HepG2 (cell line): ENCODE measurements at regions not wholly inside any gene's neighbourhood (a gene's known extent, or its start where the extent isn't known, plus 50 kb on each side); places are given as distances from the start of the nearest gene placed in this dataset.

Experiments
- ATAC-seq: fragments of 200-7000 bp; cut with Tn5 transposase; 3 replicates; pipeline ENCODE4 v1.9.1; 2020; ENCODE audit warnings: mild to moderate bottlenecking, moderate library complexity
- BruUV-seq: library from RNA; stranded (reverse); fragments of 400-500 nt; replicated peaks from 2 replicates; lab custom pipeline; 2021; lab: Mats Ljungman, UMichigan
- CTCF ChIA-PET: fragments of 300-600 bp; formaldehyde crosslinking; extraction: SDS; loops from one replicate; lab custom pipeline; 2021; ENCODE audit warnings: low total read pairs, inconsistent platforms, low intra/inter-chr PET ratio; lab: Yijun Ruan, JAX
- POLR2A ChIA-PET: fragments of 350-600 bp; sonication (Branson Sonifier 250); formaldehyde crosslinking; loops from one replicate; lab custom pipeline; 2020; ENCODE audit warnings: antibody characterized with exemption, inconsistent platforms; lab: Yijun Ruan, JAX
- DNase-seq: peaks from one replicate; pipeline ENCODE4 v3.0.0-alpha.2; 2015; ENCODE audit warnings: low spot score
- FAIRE-seq: peaks from 3 replicates; lab custom pipeline; 2011; peaks lifted over from hg19 to GRCh38; lab: Jason Lieb, UNC
- H2AFZ ChIP-seq: one replicate; pipeline ENCODE4 v1.6.1; 2011; ENCODE audit warnings: low read length, inconsistent platforms
- H3K27ac ChIP-seq: fragments of 300-600 bp; 3 replicates; pipeline ENCODE4 v1.8.0; 2011; ENCODE audit warnings: mixed run types, mild to moderate bottlenecking, mixed read lengths, low read length, inconsistent platforms; ENCODE audit not compliant: insufficient read depth; ENCODE audit errors: extremely low read length
- H3K27me3 ChIP-seq, 2 experiments: fragments of 200-600 bp in 1 of 2; 2 replicates in 1 of 2; 3 replicates in 1 of 2; pipeline versions ENCODE4 v1.6.0 to v1.8.0; 2011; ENCODE audit warnings: low read length in 2 of 2, mild to moderate bottlenecking in 2 of 2, moderate library complexity in 2 of 2, inconsistent platforms in 1 of 2; ENCODE audit not compliant: insufficient read depth in 2 of 2, control insufficient read depth in 1 of 2
- H3K36me3 ChIP-seq, 2 experiments: fragments of 200-600 bp in 1 of 2; replicated peaks in 1 of 2; 2 replicates in 1 of 2; 3 replicates in 1 of 2; pipeline versions ENCODE4 v1.5.1 to v1.8.0; 2011; ENCODE audit warnings: low read length in 2 of 2, inconsistent platforms in 1 of 2; ENCODE audit not compliant: insufficient read depth in 2 of 2, control insufficient read depth in 1 of 2
- H3K4me1 ChIP-seq: 2 replicates; pipeline ENCODE4 v1.5.1; 2012; ENCODE audit warnings: low read length, inconsistent platforms; ENCODE audit not compliant: insufficient read depth
- H3K4me2 ChIP-seq: 2 replicates; pipeline ENCODE4 v1.6.0; 2011; ENCODE audit warnings: low read depth, low read length, inconsistent platforms
- H3K4me3 ChIP-seq, 3 experiments: fragments of 200-600 bp in 1 of 3; sonication (generic), shearing (Covaris generic) in 1 of 3; replicated peaks in 1 of 3; 2 replicates each; pipeline ENCODE4 v1.5.1; 2011 to 2016; ENCODE audit warnings: low read length in 3 of 3, inconsistent platforms in 2 of 3, low read depth in 2 of 3, mild to moderate bottlenecking in 2 of 3, control low read depth in 1 of 3, mixed read lengths in 1 of 3; ENCODE audit not compliant: insufficient read depth in 1 of 3
- H3K79me2 ChIP-seq: one replicate; pipeline ENCODE4 v1.6.1; 2011; ENCODE audit warnings: low read length, inconsistent platforms; ENCODE audit not compliant: insufficient read depth
- H3K9ac ChIP-seq: 2 replicates; pipeline ENCODE4 v1.6.0; 2011; ENCODE audit warnings: mild to moderate bottlenecking, low read depth, low read length, inconsistent platforms; ENCODE audit not compliant: insufficient read depth
- H3K9me3 ChIP-seq: 2 replicates; pipeline ENCODE4 v1.5.1; 2012; ENCODE audit warnings: mild to moderate bottlenecking, low read length
- H4K20me1 ChIP-seq: 2 replicates; pipeline ENCODE4 v1.6.0; 2011; ENCODE audit warnings: inconsistent platforms, mild to moderate bottlenecking, low read length, moderate library complexity; ENCODE audit not compliant: insufficient read depth
- HDAC6 ChIP-seq: fragments of 200-600 bp; sonication (generic); IDR thresholded peaks from 2 replicates; pipeline ENCODE4 v1.7.0; 2017; ENCODE audit warnings: mild to moderate bottlenecking, antibody characterized with exemption, low read length, low read depth
- MLLT10 ChIP-seq: sonication (generic); formaldehyde crosslinking; IDR thresholded peaks from 2 replicates; pipeline ENCODE4 v1.4.0; 2020; ENCODE audit warnings: missing genetic modification reagents
- PRMT3 ChIP-seq: sonication (generic); formaldehyde crosslinking; IDR thresholded peaks from 2 replicates; pipeline ENCODE4 v1.8.1; 2022; ENCODE audit warnings: low read depth, mild to moderate bottlenecking, moderate library complexity, missing genetic modification reagents, borderline replicate concordance
- SMARCC2 ChIP-seq: fragments of 450-650 bp; IDR thresholded peaks from 2 replicates; pipeline ENCODE4 v1.6.1; 2017; ENCODE audit warnings: antibody characterized with exemption, mild to moderate bottlenecking
- ZNF256 ChIP-seq: sonication (generic); formaldehyde crosslinking; conservative IDR thresholded peaks from 2 replicates; pipeline ENCODE4 v1.4.0; 2020; ENCODE audit warnings: missing genetic modification reagents
- ZNF709 ChIP-seq: sonication (generic); formaldehyde crosslinking; IDR thresholded peaks from 2 replicates; pipeline ENCODE4 v1.5.0; 2020; ENCODE audit warnings: mild to moderate bottlenecking, missing genetic modification reagents
- WGBS: methylation state at CpG from one replicate; pipeline ENCODE4 v1.1.6; 2017; ENCODE audit warnings: low lambda C conversion rate; 5-methylcytosine and 5-hydroxymethylcytosine counted together
- in situ Hi-C: cut with HindIII; loops from 2 replicates; pipeline ENCODE4 v1.10.0; 2017; ENCODE audit warnings: low pct_unique_long_range_greater_than_20kb; ENCODE audit not compliant: extremely low pct_ligation_motif_present
- intact Hi-C: fragments of 100-400 bp; cut with micrococcal nuclease; formaldehyde crosslinking; loops from one replicate; pipeline ENCODE4 v1.10.0; 2022; ENCODE audit not compliant: unreplicated experiment
- TF ChIP-seq, protein P1 (sequence below): sonication (generic); formaldehyde crosslinking; IDR thresholded peaks from 2 replicates; pipeline ENCODE4 v1.9.0; 2022; ENCODE audit warnings: low read depth, missing genetic modification reagents

DNA sequence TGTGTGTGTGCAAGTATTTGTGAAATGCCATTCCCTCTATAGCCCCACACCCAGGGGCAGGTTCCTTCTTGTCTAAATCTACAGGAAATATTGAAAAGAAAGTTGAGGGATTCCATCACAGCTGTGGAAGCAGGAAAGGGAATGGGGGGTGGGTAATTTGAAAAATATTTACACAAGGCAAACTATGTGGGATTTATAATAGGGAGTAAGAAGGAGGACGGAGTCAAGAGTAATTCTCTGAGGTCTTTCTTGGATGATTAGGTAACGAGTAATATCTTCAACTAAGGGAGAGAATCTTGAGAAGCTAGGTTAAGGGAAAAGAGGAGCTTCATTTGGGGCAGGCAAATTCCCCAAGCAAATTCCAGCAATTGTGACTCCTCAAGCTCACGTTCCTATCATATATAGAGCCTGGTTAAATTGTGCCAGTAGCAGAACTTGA is 113.5 kb upstream of the SGK1 start (continued):
- TF ChIP-seq HDAC6 (no peak), ZNF709 (no peak)

DNA sequence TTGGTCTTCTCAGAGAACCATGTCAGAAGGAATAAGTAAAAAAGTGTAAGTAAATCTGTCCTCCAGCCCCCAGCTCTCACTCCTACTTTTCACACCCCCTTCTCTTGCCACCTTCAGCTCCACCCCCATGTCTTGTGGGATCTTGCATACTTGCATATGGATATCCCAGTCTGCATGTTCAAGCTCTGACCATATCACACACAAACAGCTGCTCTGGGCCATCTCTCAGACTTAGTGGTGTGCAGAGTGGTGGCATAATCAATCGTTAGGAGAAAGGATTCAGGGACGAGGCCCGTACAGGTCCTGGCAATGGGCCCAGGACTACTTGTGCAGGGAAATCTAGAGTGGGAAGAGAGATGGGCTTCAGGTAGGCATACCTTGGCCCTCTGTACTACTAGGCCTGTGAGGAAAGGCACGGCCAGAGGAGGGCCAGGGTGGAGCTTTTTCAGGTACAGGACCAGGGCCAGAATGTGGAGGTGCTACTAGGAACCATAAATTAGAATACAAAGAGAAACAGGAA is 112.0 kb upstream of the SGK1 start:
- no peak overlapping the region for H3K9ac ChIP-seq
- ChIA-PET POLR2A (no interaction called here), CTCF (no interaction called here)
- H3K4me3 ChIP-seq = no peak overlapping the region
- FAIRE-seq (no peak), ATAC-seq (no peak; the same call in 2 of the 3 replicates), DNase-seq (no peak)
- H2AFZ ChIP-seq = no peak overlapping the region
- WGBS = 21% methylated on average over 4 of the region's 4 CpGs
- H3K9me3 ChIP-seq = no peaks in the 10 kb centered on the region
- no peaks in the 10 kb centered on the region for H3K79me2 ChIP-seq
- H3K36me3 ChIP-seq = no peaks in the 10 kb centered on the region
- intact Hi-C loops (no loop called here), in situ Hi-C loops (loop anchor here (25.0 kb wide), 1 partner anchor 268 kb away; no protein-coding TSS in a partner anchor)
- no peaks in the 10 kb centered on the region for H4K20me1 ChIP-seq
- no peak overlapping the region for H3K4me2 ChIP-seq
- no peaks in the 10 kb centered on the region; a peak in 1 of 5 replicates for H3K27me3 ChIP-seq
- BruUV-seq = no TSS peak
- 0 out of 2 replicates have a peak, but pooled peaks cover 8% of the 10 kb centered on the region for H3K4me1 ChIP-seq
- TF ChIP-seq, protein P1, sequence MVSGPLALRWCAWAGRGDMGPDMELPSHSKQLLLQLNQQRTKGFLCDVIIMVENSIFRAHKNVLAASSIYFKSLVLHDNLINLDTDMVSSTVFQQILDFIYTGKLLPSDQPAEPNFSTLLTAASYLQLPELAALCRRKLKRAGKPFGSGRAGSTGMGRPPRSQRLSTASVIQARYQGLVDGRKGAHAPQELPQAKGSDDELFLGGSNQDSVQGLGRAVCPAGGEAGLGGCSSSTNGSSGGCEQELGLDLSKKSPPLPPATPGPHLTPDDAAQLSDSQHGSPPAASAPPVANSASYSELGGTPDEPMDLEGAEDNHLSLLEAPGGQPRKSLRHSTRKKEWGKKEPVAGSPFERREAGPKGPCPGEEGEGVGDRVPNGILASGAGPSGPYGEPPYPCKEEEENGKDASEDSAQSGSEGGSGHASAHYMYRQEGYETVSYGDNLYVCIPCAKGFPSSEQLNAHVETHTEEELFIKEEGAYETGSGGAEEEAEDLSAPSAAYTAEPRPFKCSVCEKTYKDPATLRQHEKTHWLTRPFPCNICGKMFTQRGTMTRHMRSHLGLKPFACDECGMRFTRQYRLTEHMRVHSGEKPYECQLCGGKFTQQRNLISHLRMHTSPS (CRISPR knock-in tag) = no peak
- TF ChIP-seq MLLT10 (CRISPR knock-in tag) = no peak
- TF ChIP-seq PRMT3 = no peak
- TF ChIP-seq ZNF256 = no peak
- TF ChIP-seq SMARCC2 = no peak
- TF ChIP-seq, all 625 proteins: peak for 0
- no peak overlapping the region for H3K27ac ChIP-seq
